A673 (cell line): ENCODE measurements at regions not wholly inside any gene's neighbourhood (a gene's known extent, or its start where the extent isn't known, plus 50 kb on each side); places are given as distances from the start of the nearest gene placed in this dataset.

Experiments used
- CTCF ChIP-seq: fragments of 300-800, 200-600 bp; sonication (generic); conservative IDR thresholded peaks from 2 replicates; pipeline ENCODE4 v1.5.1; 2017; ENCODE audit warnings: low read depth, mild to moderate bottlenecking, antibody characterized with exemption, low read length, moderate library complexity, mixed read lengths
- EZH2 ChIP-seq: fragments of 200-600 bp; sonication (generic); IDR thresholded peaks from 2 replicates; pipeline ENCODE4 v1.6.1; 2017; ENCODE audit warnings: borderline replicate concordance, low read depth, mild to moderate bottlenecking, mixed read lengths, antibody characterized with exemption, low read length; ENCODE audit not compliant: poor library complexity, severe bottlenecking

- TF ChIP-seq CTCF, result no peak
- TF ChIP-seq EZH2, result no peak
Measured at GRCh38 chr5:62083247-62083646, 222.8 kb upstream of the KIF2A start.
